Hepatocyte (in vitro differentiated cells): ENCODE measurements at regions not wholly inside any gene's neighbourhood (a gene's known extent, or its start where the extent isn't known, plus 50 kb on each side); places are given as distances from the start of the nearest gene placed in this dataset.

Experiments used
- EZH2 ChIP-seq: fragments of 200-600 bp; sonication (generic); IDR thresholded peaks from 2 replicates; pipeline ENCODE4 v1.6.1; 2016; ENCODE audit warnings: antibody characterized with exemption, mild to moderate bottlenecking, borderline replicate concordance
- EZH2phosphoT487 ChIP-seq: fragments of 200-600 bp; sonication (generic); IDR thresholded peaks from one replicate; pipeline ENCODE4 v1.6.1; 2018; ENCODE audit warnings: antibody characterized with exemption, mild to moderate bottlenecking, low read depth, moderate library complexity; ENCODE audit not compliant: unreplicated experiment, severe bottlenecking
- TF ChIP-seq, protein P1 (sequence below): fragments of 200-600 bp; sonication (generic); IDR thresholded peaks from 2 replicates; pipeline ENCODE4 v1.5.1; 2016; ENCODE audit warnings: antibody characterized with exemption, mild to moderate bottlenecking; ENCODE audit not compliant: poor library complexity

DNA sequence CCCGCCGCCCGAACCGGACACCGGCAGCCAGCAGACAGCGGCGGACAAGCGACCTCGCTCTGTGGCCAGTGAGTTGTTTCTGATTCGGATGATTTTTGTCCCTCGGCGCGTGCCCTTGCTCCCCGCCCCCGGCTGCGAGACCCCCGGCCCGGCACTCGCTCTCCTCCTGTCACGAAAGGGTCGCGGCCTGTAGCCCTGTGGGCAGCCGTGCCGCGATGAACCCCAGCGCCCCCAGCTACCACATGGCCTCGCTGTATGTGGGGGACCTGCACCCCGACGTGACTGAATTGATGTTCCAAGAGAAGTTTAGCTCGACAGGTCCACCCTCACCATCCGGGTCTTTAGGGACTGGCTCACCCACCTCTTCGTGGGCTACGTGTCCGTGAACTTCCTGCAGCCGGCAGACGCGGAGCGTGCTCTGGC lies 1257.5 kb upstream of the ACVR2A start:
- TF ChIP-seq, protein P1, sequence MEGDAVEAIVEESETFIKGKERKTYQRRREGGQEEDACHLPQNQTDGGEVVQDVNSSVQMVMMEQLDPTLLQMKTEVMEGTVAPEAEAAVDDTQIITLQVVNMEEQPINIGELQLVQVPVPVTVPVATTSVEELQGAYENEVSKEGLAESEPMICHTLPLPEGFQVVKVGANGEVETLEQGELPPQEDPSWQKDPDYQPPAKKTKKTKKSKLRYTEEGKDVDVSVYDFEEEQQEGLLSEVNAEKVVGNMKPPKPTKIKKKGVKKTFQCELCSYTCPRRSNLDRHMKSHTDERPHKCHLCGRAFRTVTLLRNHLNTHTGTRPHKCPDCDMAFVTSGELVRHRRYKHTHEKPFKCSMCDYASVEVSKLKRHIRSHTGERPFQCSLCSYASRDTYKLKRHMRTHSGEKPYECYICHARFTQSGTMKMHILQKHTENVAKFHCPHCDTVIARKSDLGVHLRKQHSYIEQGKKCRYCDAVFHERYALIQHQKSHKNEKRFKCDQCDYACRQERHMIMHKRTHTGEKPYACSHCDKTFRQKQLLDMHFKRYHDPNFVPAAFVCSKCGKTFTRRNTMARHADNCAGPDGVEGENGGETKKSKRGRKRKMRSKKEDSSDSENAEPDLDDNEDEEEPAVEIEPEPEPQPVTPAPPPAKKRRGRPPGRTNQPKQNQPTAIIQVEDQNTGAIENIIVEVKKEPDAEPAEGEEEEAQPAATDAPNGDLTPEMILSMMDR, result no peak
- TF ChIP-seq EZH2, result no peak
- TF ChIP-seq EZH2phosphoT487, result no peak
